GM21737 (cell line): ENCODE measurements at regions not wholly inside any gene's neighbourhood (a gene's known extent, or its start where the extent isn't known, plus 50 kb on each side); places are given as distances from the start of the nearest gene placed in this dataset.

Source experiments
- ATAC-seq: cut with Tn5 transposase; IDR thresholded peaks from one replicate; pipeline ENCODE4 v1.9.1; 2021; ENCODE audit warnings: mild to moderate bottlenecking, moderate library complexity; ENCODE audit not compliant: unreplicated experiment

- ATAC-seq = no peak
These were observed 54.0 kb upstream of the RASSF8 start for GRCh38 chr12:25904442-25904841.

DNA sequence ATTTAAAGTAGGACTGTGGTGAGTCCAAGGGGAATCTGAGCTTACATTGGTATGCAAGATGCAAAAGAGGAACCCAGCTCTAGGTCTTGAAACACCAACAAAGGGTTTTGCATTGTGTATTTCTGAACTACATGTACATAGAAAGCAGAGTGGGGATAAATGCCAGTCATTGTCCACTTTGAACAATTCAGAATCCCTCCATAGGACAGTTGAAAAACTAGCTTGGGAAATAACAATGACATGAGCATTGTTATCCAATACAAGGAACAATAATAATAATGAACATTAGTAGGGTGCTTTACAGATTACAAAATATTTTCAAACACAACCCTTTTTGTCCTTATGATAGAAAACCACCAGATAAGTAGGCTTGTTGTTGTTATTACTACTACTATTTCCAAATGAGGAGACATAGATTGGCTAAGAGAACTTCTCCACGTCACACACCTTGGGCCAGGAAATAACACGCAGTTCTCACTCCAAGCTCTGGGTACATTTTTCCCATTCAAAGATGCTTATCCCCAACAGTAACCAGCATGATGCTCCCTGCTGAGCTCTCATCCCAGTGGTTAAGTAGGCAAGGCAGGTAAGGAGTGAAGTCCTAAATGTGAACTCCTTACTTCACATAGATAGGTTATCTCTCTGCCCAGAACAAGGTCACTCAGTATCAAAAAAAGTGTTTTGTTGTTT is 51.7 kb upstream of the RASSF8 start:
- no peak for ATAC-seq
